HG02759 (cell line): ENCODE measurements at regions not wholly inside any gene's neighbourhood (a gene's known extent, or its start where the extent isn't known, plus 50 kb on each side); places are given as distances from the start of the nearest gene placed in this dataset.

Experiments used
- ATAC-seq: cut with Tn5 transposase; IDR thresholded peaks from one replicate; pipeline ENCODE4 v1.9.1; 2021; ENCODE audit warnings: mild to moderate bottlenecking, moderate library complexity; ENCODE audit not compliant: unreplicated experiment

DNA sequence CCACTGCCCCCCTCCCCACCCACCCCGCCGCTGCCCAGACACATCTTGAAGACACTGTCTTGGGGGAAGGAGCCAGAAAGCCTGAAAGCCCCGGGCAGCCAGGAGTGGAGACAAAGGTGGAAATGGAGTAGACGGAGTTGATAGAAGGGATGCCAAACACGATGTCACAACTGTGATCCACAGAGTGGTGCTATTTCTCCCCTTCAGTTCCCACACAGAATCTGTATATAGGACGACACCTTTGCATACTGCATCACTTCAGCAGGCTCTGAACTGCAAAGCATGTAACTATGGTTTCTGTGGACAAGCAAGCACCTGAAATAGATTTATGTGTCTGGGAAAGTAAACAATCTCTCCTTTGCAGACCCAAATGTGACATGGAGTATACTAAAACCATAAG is 56.4 kb upstream of the F13A1 start:
- no peak for ATAC-seq

GRCh38 chr6:6377621-6378020 is 57.2 kb upstream of the F13A1 start:
- no peak for ATAC-seq

- ATAC-seq, result no peak
Measured at GRCh38 chr6:6379573-6379972, 59.1 kb upstream of the F13A1 start.

- no peak for ATAC-seq
Measured at GRCh38 chr6:6384520-6384919, 64.1 kb upstream of the F13A1 start.

DNA sequence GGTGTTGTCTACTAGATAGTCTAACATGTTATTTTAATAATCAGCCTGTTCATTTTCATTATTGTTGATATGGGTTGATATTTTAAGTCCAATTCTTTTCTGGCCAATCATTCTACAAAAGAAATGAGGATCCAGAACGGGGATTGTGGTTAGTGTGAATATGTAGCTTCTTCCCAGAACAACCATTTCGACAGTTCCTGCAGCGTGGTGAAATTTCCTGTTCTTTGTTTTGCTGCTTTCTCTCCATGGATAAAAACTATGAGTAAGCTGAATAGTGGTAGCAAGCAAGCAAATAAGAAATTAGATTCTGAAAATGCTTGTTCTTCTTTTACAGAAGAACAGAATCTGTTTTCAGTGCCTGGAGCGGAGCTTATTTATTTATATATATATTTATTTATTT is 65.5 kb upstream of the F13A1 start:
- ATAC-seq, result no peak

GRCh38 chr6:6390849-6391602 is 70.6 kb upstream of the F13A1 start:
- peak; percentile 59 for ATAC-seq

DNA sequence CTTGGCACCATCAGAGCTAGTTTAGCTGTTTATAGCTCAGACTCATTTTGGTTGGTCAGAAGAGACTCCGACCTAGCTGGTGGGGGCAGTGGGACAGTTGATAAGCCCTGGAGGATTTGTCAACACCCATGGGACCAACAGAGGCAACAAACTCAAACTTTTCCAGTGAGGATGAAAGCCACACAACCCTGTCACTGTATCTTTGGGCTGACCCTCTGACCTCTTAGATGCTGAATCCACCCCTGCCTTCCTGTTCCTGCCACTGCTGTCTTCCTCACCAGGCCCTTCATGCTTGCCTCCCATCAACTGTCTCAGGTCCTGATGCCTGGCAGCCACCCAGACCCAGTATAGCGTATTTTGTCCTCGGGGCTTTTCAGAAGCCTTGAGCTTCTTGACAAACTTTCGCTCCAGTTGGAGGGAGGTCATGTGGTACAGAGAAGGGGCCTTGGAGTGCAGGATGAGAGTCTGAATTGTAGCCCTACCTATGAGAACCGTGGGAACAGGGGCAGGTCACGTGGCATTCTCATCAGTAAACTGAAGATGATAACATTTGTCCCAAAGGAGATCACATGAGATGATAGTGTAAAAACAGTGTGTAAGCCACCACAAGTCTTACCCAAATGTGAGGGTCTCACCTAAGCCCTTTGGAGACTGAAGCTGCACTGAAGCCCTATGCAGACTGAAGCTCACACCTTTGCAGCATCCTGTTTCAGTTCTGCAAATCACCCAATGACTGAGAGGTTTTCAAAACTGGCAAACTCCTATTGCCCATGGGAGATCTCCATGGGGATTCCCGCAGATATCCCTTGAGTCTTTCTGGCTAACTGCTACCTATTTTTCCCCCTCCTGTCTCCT is 72.0 kb upstream of the F13A1 start:
- peak; percentile 69 for ATAC-seq

- no peak for ATAC-seq
Measured at GRCh38 chr6:6393069-6393529, 72.6 kb upstream of the F13A1 start.

DNA sequence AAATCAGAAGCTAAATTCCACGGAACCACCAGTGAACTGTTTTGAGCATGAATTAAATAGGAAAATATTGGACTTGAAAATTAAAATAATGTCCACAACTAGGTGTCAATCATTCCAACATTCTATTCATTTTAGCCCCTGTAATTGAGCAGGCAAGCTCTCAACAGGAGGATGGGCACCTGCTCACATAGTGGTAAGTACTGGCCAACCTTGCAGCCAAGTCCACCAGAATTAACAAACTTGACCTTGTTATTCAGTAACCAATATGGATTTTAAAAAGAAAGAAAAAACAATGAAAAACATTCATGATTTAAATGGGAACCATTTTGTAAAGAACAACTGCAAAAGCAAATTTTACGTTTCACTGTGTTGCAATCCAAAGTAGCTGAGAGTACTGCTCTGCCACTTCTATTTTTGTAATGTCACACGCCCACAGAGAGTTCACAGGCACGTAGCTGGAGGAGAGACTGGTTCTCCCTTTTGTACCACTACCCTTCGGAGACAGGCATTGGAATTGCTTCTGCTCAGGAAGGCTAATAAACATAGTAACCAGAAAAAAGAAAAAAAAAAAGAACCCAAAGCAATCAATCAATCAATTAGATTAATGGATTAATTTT is 75.2 kb upstream of the F13A1 start:
- ATAC-seq, result no peak

GRCh38 chr6:6397842-6398241 is 77.4 kb upstream of the F13A1 start:
- no peak for ATAC-seq

DNA sequence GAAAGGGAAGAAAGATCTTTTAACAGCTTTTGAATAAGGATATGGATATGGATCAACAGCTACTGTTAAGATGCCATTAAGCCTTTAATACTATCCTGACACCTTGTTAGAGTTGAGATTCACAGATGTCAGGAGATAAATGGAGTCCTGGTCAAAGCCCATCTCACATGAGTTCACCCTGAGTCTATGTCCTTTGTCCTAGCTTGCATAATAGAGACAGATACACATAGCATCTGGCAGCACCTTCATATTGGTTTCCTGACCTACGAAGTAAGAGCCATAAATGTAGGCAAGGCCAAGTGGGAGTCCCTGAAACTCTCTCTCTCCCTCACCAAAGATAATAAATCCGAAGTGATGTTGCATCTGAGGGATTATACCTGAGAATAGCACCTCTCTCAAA is 79.1 kb upstream of the F13A1 start:
- ATAC-seq, result no peak

DNA sequence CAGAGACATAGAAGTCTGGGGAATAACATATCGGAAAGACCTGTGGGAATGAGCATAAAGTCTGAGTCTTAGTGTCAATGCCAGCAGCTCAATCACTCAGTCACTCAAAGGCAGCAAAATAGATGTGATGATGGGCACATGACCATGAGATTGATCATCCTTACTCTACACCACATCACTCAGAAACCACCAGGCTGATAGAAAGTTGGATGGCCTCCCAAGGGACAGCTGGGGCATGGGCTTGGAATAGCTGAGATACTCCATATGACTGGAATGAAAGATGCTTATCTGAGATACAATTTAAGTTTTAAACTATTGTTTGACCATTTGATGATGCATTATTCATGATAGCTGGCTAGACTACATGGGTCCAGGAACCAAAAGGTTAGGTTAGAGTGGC is 80.9 kb upstream of the F13A1 start:
- no peak for ATAC-seq

- no peak for ATAC-seq
Measured at GRCh38 chr6:6402006-6402405, 81.5 kb upstream of the F13A1 start.

DNA sequence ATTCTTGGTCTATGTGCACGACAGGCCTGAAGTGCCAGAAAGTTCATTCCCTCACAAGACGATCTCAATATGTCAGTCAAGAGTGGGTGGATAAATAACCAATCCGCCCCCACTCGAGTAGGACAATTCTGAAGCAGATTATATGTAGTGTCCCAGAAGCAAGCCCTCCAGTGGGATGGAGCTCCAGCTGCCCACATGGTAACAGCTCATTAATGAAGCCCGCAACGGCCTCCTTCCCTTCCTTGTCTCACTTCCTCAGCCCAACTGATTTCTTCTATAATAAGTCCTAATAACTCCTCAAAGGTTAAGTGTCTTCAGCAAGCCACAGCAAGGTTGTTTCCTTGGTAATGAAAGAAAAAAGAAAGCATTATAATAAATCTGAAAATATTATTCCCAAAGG is 82.1 kb upstream of the F13A1 start:
- no peak for ATAC-seq

DNA sequence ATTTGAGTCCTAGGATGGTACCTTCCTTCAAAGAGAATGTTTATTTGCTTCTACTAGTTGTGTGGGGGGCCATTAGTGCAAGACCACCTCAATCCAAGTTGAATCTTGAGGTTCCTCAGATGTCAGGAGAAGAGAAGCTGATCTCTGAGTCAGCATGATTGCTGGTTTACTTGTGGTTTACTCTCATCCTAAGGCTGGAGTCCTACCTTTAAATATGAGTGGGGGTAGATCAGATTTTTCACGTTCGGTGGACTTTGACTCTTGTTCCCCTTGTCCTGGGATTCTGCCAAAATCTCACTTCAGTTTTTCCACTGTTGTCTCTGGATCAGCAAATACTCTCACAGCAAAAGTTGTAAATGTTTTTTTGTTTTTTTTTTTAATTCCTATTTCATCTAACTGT is 84.6 kb upstream of the F13A1 start:
- no peak for ATAC-seq

DNA sequence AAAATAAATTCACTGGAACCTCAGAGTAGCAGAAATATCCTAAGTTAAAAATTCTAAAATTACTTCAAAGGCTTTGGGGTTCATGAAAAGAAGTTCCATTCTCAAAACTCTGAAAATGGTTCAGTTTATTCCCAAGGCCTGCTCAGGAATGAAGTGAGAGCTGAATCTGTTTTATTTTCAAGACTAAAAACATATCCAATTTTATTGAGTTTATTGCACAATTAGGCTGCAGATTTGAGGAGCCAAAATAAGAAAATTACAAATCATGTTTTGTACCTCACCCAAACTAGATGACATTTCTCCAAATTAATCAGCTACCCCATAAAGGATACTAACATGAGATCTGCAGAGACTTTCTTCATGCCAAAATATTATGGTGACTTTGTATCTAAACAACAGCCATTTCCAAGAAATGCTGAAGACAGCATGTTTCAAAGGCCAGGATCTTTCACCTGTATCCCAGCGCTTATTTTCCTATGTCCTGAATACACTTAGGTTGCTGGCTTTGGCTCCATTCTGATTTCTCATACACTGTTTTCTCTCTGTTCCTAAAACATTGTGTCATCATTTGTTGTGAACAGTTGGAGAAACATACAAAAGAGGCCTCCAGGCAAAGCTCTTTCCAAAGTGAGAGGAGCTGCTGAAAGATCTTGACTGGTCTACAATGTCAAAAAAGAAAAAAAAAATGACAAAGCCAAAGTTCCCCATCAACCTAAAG is 85.7 kb upstream of the F13A1 start:
- ATAC-seq, result no peak

DNA sequence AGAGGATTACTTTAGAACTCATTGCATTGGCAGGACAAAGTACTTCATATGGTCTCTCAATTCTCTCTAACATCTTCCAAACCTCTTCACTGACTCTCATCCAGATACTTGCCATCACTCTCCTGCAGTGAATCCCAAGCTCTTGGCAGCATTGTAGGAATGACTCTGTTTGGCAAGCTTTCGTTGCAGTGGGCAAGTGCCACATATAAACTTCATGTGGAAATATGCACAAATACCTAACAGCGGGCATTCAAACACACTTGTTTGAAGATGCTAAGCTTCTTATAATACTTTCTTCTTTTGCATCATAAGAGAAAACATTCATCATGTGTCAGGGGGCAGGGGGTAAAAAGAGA is 86.2 kb upstream of the F13A1 start:
- peak; percentile 1 for ATAC-seq

- peak; percentile 95 for ATAC-seq
Measured at GRCh38 chr6:6407071-6407741, 86.7 kb upstream of the F13A1 start.

GRCh38 chr6:6409397-6410030 is 89.1 kb upstream of the F13A1 start:
- no peak for ATAC-seq

DNA sequence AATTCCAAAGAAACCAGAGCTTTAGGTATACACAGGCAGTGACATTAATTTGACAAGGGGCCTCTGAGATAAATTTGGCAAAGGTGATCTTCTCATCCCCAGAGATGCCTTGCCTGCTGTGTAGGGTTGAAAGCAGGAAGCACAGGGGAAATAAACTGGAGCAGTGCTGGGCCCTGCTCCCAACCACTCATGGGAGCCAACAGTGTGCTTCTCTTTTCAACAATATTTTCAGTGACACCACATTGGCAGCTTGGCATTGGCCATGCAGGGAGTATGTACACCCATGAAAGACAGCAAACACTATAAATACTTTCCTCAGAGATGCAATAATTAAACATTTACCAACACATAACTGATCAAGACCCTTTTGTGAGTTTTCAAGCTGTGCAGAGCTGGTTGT is 90.7 kb upstream of the F13A1 start:
- ATAC-seq, result no peak
